A549 (cell line): ENCODE measurements at regions not wholly inside any gene's neighbourhood (a gene's known extent, or its start where the extent isn't known, plus 50 kb on each side); places are given as distances from the start of the nearest gene placed in this dataset.

Experiments
- ATAC-seq, 2 experiments: fragments of 200-7000 bp in 1 of 2; fragments of >200 bp in 1 of 2; cut with Nextera tagmentation in 1 of 2; cut with Tn5 transposase in 1 of 2; 3 replicates each; pipeline versions ENCODE4 v1.8.0 to v1.9.1; 2018 to 2020; ENCODE audit warnings: mild to moderate bottlenecking in 1 of 2, moderate library complexity in 1 of 2
- CTCF ChIA-PET: fragments of 300-600 bp; sonication (Branson Sonifier 250); formaldehyde crosslinking; extraction: SDS; loops from one replicate; lab custom pipeline; 2021; ENCODE audit warnings: antibody characterized with exemption, inconsistent platforms; lab: Yijun Ruan, JAX
- POLR2A ChIA-PET: fragments of 350-600 bp; formaldehyde crosslinking; extraction: SDS; loops from one replicate; lab custom pipeline; 2021; ENCODE audit warnings: antibody characterized with exemption, inconsistent platforms; lab: Yijun Ruan, JAX
- DNase-seq, 2 experiments: peaks; one replicate each; pipeline versions ENCODE4 v3.0.0 to v3.0.0-alpha.2; 2011 to 2016; ENCODE audit warnings: low read depth in 1 of 2, low spot score in 1 of 2
- FAIRE-seq: peaks from 2 replicates; lab custom pipeline; 2011; peaks lifted over from hg19 to GRCh38; lab: Jason Lieb, UNC
- H3K27ac ChIP-seq, 2 experiments: fragments of >200 bp; sonication (Bioruptor Twin); formaldehyde crosslinking; 3 replicates each; pipeline ENCODE4 v1.5.1; 2016 to 2017
- H3K4me1 ChIP-seq: fragments of >200 bp; sonication (Bioruptor Twin); formaldehyde crosslinking; 3 replicates; pipeline ENCODE4 v1.6.1; 2016
- H3K4me2 ChIP-seq: fragments of >200 bp; sonication (Bioruptor Twin); formaldehyde crosslinking; 3 replicates; pipeline ENCODE4 v1.6.1; 2016
- H3K4me3 ChIP-seq: fragments of >200 bp; sonication (Bioruptor Twin); formaldehyde crosslinking; 3 replicates; pipeline ENCODE4 v1.5.1; 2016
- H3K9me3 ChIP-seq: fragments of >200 bp; sonication (Bioruptor Twin); formaldehyde crosslinking; 3 replicates; pipeline ENCODE4 v1.6.1; 2016
- BHLHE40 ChIP-seq: IDR thresholded peaks from 2 replicates; pipeline ENCODE4 v1.6.1; 2012; ENCODE audit warnings: low read depth, low read length, inconsistent platforms
- CBX2 ChIP-seq: fragments of 200-600 bp; sonication (generic); IDR thresholded peaks from 2 replicates; pipeline ENCODE4 v1.6.1; 2016; ENCODE audit warnings: low read depth, mild to moderate bottlenecking, borderline replicate concordance
- CEBPB ChIP-seq, 2 experiments: fragments of >200 bp in 1 of 2; sonication (Bioruptor Twin) in 1 of 2; formaldehyde crosslinking in 1 of 2; IDR thresholded peaks; 2 replicates each; pipeline ENCODE4 v1.6.1; 2012 to 2016
- CHD4 ChIP-seq: fragments of 200-600 bp; sonication (generic); IDR thresholded peaks from 2 replicates; pipeline ENCODE4 v1.6.1; 2016; ENCODE audit warnings: antibody characterized with exemption, mild to moderate bottlenecking, borderline replicate concordance
- EP300 ChIP-seq, 2 experiments: fragments of >200 bp; sonication (Bioruptor Twin); formaldehyde crosslinking; IDR thresholded peaks; 2 replicates in 1 of 2; 3 replicates in 1 of 2; pipeline ENCODE4 v1.6.1; 2016 to 2017
- FOSB ChIP-seq: fragments of 250-450 bp; sonication (Bioruptor Pico); IDR thresholded peaks from 2 replicates; pipeline ENCODE4 v1.5.0; 2020; ENCODE audit warnings: mild to moderate bottlenecking, moderate library complexity
- FOSL2 ChIP-seq, 2 experiments: fragments of 450-650 bp in 1 of 2; fragments of >200 bp in 1 of 2; sonication (Bioruptor Twin) in 1 of 2; formaldehyde crosslinking; IDR thresholded peaks; 2 replicates each; pipeline versions ENCODE4 v1.5.0 to v1.6.1; 2016 to 2020; ENCODE audit warnings: mild to moderate bottlenecking in 1 of 2, moderate library complexity in 1 of 2
- HES2 ChIP-seq: fragments of >200 bp; sonication (Bioruptor Twin); formaldehyde crosslinking; IDR thresholded peaks from 2 replicates; pipeline ENCODE4 v1.6.1; 2016
- KDM1A ChIP-seq: fragments of 200-600 bp; sonication (generic); IDR thresholded peaks from 2 replicates; pipeline ENCODE4 v1.6.1; 2016; ENCODE audit warnings: low read depth, mild to moderate bottlenecking
- KDM5A ChIP-seq: fragments of 200-600 bp; sonication (generic); IDR thresholded peaks from 2 replicates; pipeline ENCODE4 v1.6.1; 2016; ENCODE audit warnings: antibody characterized with exemption, mild to moderate bottlenecking
- MAFK ChIP-seq: fragments of 450-650 bp; IDR thresholded peaks from 2 replicates; pipeline ENCODE4 v1.6.1; 2014; ENCODE audit not compliant: partially characterized antibody
- MAX ChIP-seq: IDR thresholded peaks from 2 replicates; pipeline ENCODE4 v1.6.1; 2012
- NFE2L2 ChIP-seq: fragments of 150-350 bp; conservative IDR thresholded peaks from 2 replicates; pipeline ENCODE4 v1.6.1; 2014; ENCODE audit warnings: low read length
- NR3C1 ChIP-seq: fragments of >200 bp; sonication (Bioruptor Twin); formaldehyde crosslinking; IDR thresholded peaks from 3 replicates; pipeline ENCODE4 v1.6.1; 2017
- PHF8 ChIP-seq: fragments of 200-600 bp; sonication (generic); IDR thresholded peaks from 2 replicates; pipeline ENCODE4 v1.6.1; 2016; ENCODE audit warnings: low read depth, mild to moderate bottlenecking, antibody characterized with exemption, moderate library complexity, borderline replicate concordance
- RAD21 ChIP-seq, 2 experiments: fragments of >200 bp in 1 of 2; sonication (Bioruptor Twin) in 1 of 2; formaldehyde crosslinking in 1 of 2; IDR thresholded peaks in 1 of 2; conservative IDR thresholded peaks in 1 of 2; 2 replicates in 1 of 2; 3 replicates in 1 of 2; pipeline ENCODE4 v1.6.1; 2012 to 2018; ENCODE audit warnings: inconsistent platforms in 1 of 2
- RCOR1 ChIP-seq: fragments of 150-350 bp; IDR thresholded peaks from 2 replicates; pipeline ENCODE4 v1.6.1; 2014; ENCODE audit warnings: antibody characterized with exemption, low read length, low read depth
- RFX5 ChIP-seq: fragments of 450-650 bp; IDR thresholded peaks from 2 replicates; pipeline ENCODE4 v1.7.1; 2014; ENCODE audit warnings: antibody characterized with exemption, mild to moderate bottlenecking, moderate library complexity
- RNF2 ChIP-seq: fragments of 200-600 bp; sonication (generic); IDR thresholded peaks from 2 replicates; pipeline ENCODE4 v1.6.1; 2016; ENCODE audit warnings: low read depth, mild to moderate bottlenecking, antibody characterized with exemption, moderate library complexity, borderline replicate concordance
- TFCP2L1 ChIP-seq: fragments of 250-450 bp; sonication (Bioruptor Pico); IDR thresholded peaks from 2 replicates; pipeline ENCODE4 v1.5.0; 2021; ENCODE audit warnings: mild to moderate bottlenecking
- ZFP36 ChIP-seq: fragments of 450-650 bp; IDR thresholded peaks from 2 replicates; pipeline ENCODE4 v1.6.1; 2014; ENCODE audit warnings: borderline replicate concordance; ENCODE audit not compliant: partially characterized antibody
- ZNF302 ChIP-seq: fragments of 250-450 bp; sonication (Bioruptor Pico); IDR thresholded peaks from 2 replicates; pipeline ENCODE4 v1.9.0; 2021; ENCODE audit warnings: inconsistent platforms, mild to moderate bottlenecking, moderate library complexity
- ZSCAN20 ChIP-seq: fragments of 250-450 bp; sonication (Bioruptor Pico); IDR thresholded peaks from 2 replicates; pipeline ENCODE4 v1.8.0; 2022; ENCODE audit warnings: mild to moderate bottlenecking, moderate library complexity
- WGBS: methylation state at CpG from one replicate; pipeline ENCODE4 v1.1.6; 2017; ENCODE audit errors: missing lambda C conversion rate; 5-methylcytosine and 5-hydroxymethylcytosine counted together

GRCh38 chr4:96523611-96524010 lies 683.7 kb downstream of the PDHA2 start:
- H3K27ac ChIP-seq: no peak overlapping the region
- 41% methylated on average over 5 of the region's 5 CpGs for WGBS
- TF ChIP-seq ZFP36 (no peak), HES2 (no peak), NFE2L2 (no peak)
- TF ChIP-seq, all 56 proteins: peak for 0
- Histone ChIP-seq H3K4me2 (no peak overlapping the region), H3K4me1 (no peaks in the 10 kb centered on the region), H3K9me3 (no peaks in the 10 kb centered on the region), H3K4me3 (no peak overlapping the region)
- no peak for ATAC-seq
- POLR2A ChIA-PET: no interaction called here
- DNase-seq: no peak
- no peak for FAIRE-seq
- CTCF ChIA-PET: no interaction called here

- Histone ChIP-seq H3K9me3 (no peaks in the 10 kb centered on the region), H3K4me2 (no peak overlapping the region), H3K4me3 (no peak overlapping the region), H3K4me1 (no peaks in the 10 kb centered on the region), H3K27ac (no peak overlapping the region)
- FAIRE-seq (no peak), DNase-seq (no peak), ATAC-seq (no peak)
- ChIA-PET CTCF (no interaction called here), POLR2A (no interaction called here)
- 34% methylated on average over 12 of the region's 12 CpGs for WGBS
- TF ChIP-seq ZNF302 (CRISPR knock-in tag): no peak
- no peak for TF ChIP-seq MAFK
- TF ChIP-seq FOSL2 (IDR thresholded peaks at IDR 0.05): no peak
- no peak for TF ChIP-seq FOSL2 (CRISPR knock-in tag; IDR thresholded peaks at IDR 0.05)
- no peak for TF ChIP-seq TFCP2L1 (CRISPR knock-in tag)
- no peak for TF ChIP-seq HES2
- no peak for TF ChIP-seq EP300 (IDR thresholded peaks at IDR 0.05)
- TF ChIP-seq CEBPB (IDR thresholded peaks at IDR 0.05): no peak
- TF ChIP-seq, all 56 proteins: peak for 0
Measured at GRCh38 chr4:96524311-96524875, 684.5 kb downstream of the PDHA2 start.

GRCh38 chr4:96525898-96526297 lies 686.0 kb downstream of the PDHA2 start:
- TF ChIP-seq RNF2 (no peak), MAX (no peak), ZSCAN20 (no peak), RCOR1 (no peak), NR3C1 (no peak), RAD21 (conservative IDR thresholded peaks at IDR 0.05 in 1 of 2, IDR thresholded peaks at IDR 0.05 in 1 of 2) (no peak), FOSL2 (IDR thresholded peaks at IDR 0.05) (no peak), FOSL2 (CRISPR knock-in tag; IDR thresholded peaks at IDR 0.05) (no peak), RFX5 (no peak), BHLHE40 (no peak), FOSB (CRISPR knock-in tag) (no peak)

GRCh38 chr4:96526625-96527024 lies 686.7 kb downstream of the PDHA2 start:
- Histone ChIP-seq H3K27ac (no peak overlapping the region), H3K4me2 (no peak overlapping the region), H3K9me3 (no peaks in the 10 kb centered on the region), H3K4me1 (no peaks in the 10 kb centered on the region), H3K4me3 (no peak overlapping the region)
- 0% methylated on average over 1 of the region's 1 CpG for WGBS
- TF ChIP-seq KDM5A (no peak), CHD4 (no peak), KDM1A (no peak), CBX2 (no peak), PHF8 (no peak)
- ATAC-seq: no peak
- DNase-seq: no peak
- POLR2A ChIA-PET: no interaction called here
- FAIRE-seq: no peak
- CTCF ChIA-PET: no interaction called here

More at GRCh38 chr4:96525898-96526297, 686.0 kb downstream of the PDHA2 start:
- ATAC-seq: no peak
- POLR2A ChIA-PET: no interaction called here
- Histone ChIP-seq H3K4me1 (no peaks in the 10 kb centered on the region), H3K4me2 (no peak overlapping the region), H3K27ac (no peak overlapping the region), H3K4me3 (no peak overlapping the region), H3K9me3 (no peaks in the 10 kb centered on the region)
- CTCF ChIA-PET: no interaction called here
- DNase-seq: no peak
- no peak for FAIRE-seq
